ENCODE measurements at regions not wholly inside any gene's neighbourhood (a gene's known extent, or its start where the extent isn't known, plus 50 kb on each side); places are given as distances from the start of the nearest gene placed in this dataset.

DNA sequence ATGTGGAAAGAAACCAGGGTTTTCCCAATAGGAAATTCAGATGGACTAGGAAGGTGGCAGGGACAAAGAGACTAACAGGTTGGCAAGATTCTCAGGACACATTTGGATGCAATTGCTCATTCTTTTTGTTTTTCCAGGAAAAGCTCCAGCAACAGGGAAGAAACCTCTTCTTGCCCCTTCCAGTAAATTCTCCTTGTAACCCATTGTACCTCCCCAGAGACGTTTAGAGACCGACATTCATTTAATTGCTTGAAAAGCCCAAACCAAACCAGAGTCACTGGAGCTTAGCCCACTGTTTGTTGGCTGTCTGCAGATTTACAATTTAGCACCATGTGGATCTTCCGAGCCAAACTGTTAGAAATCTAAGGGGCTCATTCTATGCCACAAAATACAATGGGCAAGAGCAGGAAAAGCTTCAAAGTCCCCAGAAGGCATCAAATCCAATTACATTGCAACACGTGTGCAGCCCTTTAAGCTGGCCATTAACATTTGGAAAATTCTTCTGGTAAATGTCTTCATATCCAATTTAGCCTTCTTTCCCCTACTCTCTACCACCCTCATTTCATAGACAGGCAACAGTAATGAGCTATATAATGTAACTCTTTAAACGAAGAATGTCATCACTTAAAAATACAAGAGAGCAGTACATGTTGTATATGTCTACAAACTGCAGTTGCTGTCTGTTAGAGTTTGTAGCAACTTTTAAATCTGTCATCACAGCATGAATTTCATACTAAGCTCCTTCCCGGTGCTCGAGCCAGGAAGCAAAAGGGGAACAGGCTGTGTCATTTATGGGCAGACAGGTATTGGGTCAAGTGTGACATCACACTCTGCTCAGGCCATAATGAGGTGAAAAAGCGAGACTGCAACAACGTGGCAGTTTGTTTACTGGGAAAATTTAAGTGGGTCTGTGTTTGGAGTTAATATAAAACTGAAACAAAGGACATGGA, 235.6 kb upstream of the HNRNPA3 start:
- no peak for TF ChIP-seq CTCF (conservative IDR thresholded peaks at IDR 0.05; ENCODE audit: low read length)
- no peak for TF ChIP-seq EZH2phosphoT487 (IDR thresholded peaks at IDR 0.05; ENCODE audit: borderline replicate concordance, low read depth, low read length)
